SU-DHL-6 (cell line): ENCODE measurements at regions not wholly inside any gene's neighbourhood (a gene's known extent, or its start where the extent isn't known, plus 50 kb on each side); places are given as distances from the start of the nearest gene placed in this dataset.

Source experiments
- H2AFZ ChIP-seq: fragments of 200-600 bp; sonication (generic); 2 replicates; pipeline ENCODE4 v1.6.1; 2014; ENCODE audit warnings: low read depth, mild to moderate bottlenecking, moderate library complexity, mixed read lengths, antibody characterized with exemption, low read length; ENCODE audit not compliant: severe bottlenecking
- H3F3A ChIP-seq: fragments of 200-600 bp; shearing (Covaris generic); 2 replicates; pipeline ENCODE4 v1.6.0; 2016; ENCODE audit warnings: antibody characterized with exemption, mild to moderate bottlenecking; ENCODE audit not compliant: insufficient read depth
- H3K27ac ChIP-seq: fragments of 200-600 bp; sonication (generic); 2 replicates; pipeline ENCODE4 v1.5.1; 2016; ENCODE audit warnings: low read depth, mild to moderate bottlenecking, low read length, moderate library complexity, mixed read lengths
- H3K27me3 ChIP-seq: fragments of 200-600 bp; sonication (generic), shearing (Covaris generic); 2 replicates; pipeline ENCODE4 v1.6.0; 2014; ENCODE audit warnings: mild to moderate bottlenecking, low read length
- H3K36me3 ChIP-seq: fragments of 200-600 bp; sonication (generic); 2 replicates; pipeline ENCODE4 v1.6.1; 2014; ENCODE audit warnings: mild to moderate bottlenecking, low read length, mixed read lengths
- H3K4me2 ChIP-seq: fragments of 300-600, 200-600 bp; shearing (Covaris generic), sonication (generic); 2 replicates; pipeline ENCODE4 v1.6.0; 2014; ENCODE audit warnings: low read length, low read depth, mild to moderate bottlenecking; ENCODE audit not compliant: poor library complexity, severe bottlenecking
- H3K4me3 ChIP-seq: fragments of 200-600 bp; sonication (generic); 2 replicates; pipeline ENCODE4 v1.5.1; 2014; ENCODE audit warnings: antibody characterized with exemption, low read length, mild to moderate bottlenecking, mixed read lengths; ENCODE audit not compliant: insufficient read depth, poor library complexity, severe bottlenecking
- H3K79me2 ChIP-seq: fragments of 200-600 bp; sonication (generic); 2 replicates; pipeline ENCODE4 v1.6.1; 2014; ENCODE audit warnings: mild to moderate bottlenecking, low read length, moderate library complexity; ENCODE audit not compliant: insufficient read depth
- H3K9ac ChIP-seq: fragments of 200-600 bp; sonication (generic); 2 replicates; pipeline ENCODE4 v1.7.0; 2014; ENCODE audit warnings: mild to moderate bottlenecking, low read length
- H3K9me2 ChIP-seq: fragments of 200-600 bp; sonication (generic); replicated peaks from 2 replicates; pipeline ENCODE4 v1.6.1; 2014; ENCODE audit warnings: low read length; ENCODE audit not compliant: insufficient read depth
- H3K9me3 ChIP-seq: fragments of 200-600 bp; sonication (generic); 2 replicates; pipeline ENCODE4 v1.6.1; 2014; ENCODE audit warnings: low read length, mixed read lengths; ENCODE audit not compliant: insufficient read depth
- H4K20me1 ChIP-seq: fragments of 200-600 bp; sonication (generic); 2 replicates; pipeline ENCODE4 v1.6.1; 2014; ENCODE audit warnings: low read depth, mild to moderate bottlenecking, antibody characterized with exemption, low read length, moderate library complexity, mixed read lengths
- EZH2phosphoT487 ChIP-seq: fragments of 200-600 bp; sonication (generic), shearing (Covaris generic); conservative IDR thresholded peaks from 2 replicates; pipeline ENCODE4 v1.6.1; 2018; ENCODE audit warnings: mild to moderate bottlenecking, antibody characterized with exemption, low read length, moderate library complexity, mixed read lengths
- TF ChIP-seq, protein P1 (sequence below): fragments of 200-600 bp; sonication (generic); IDR thresholded peaks from one replicate; pipeline ENCODE4 v1.5.1; 2017; ENCODE audit warnings: antibody characterized with exemption, mild to moderate bottlenecking, low read length, moderate library complexity; ENCODE audit not compliant: insufficient read depth, poor library complexity, severe bottlenecking

DNA sequence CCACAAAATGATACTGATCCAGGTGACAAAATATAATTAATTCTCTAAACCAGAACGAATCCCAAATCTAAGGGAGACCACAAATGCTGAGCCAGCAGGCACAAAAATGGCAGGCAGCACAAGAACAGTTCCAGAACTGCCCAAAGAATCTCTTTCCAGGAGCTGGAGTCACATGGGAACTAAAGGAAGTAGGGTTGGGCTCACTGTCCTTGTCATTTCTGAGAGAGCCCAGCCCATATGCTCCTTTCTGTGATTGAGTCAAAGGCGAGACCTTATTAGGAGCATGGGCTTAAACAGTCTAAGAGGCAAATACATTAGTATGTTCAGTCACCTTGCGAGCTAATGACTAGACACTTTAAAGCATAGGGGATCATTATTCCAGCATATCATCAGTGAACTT lies 327.6 kb upstream of the ARID1B start:
- no peak overlapping the region for H3K4me3 ChIP-seq
- H3K9me2 ChIP-seq: no peaks in the 10 kb centered on the region
- no peaks in the 10 kb centered on the region for H3K79me2 ChIP-seq
- H3K9ac ChIP-seq: no peak overlapping the region
- H3K36me3 ChIP-seq: no peaks in the 10 kb centered on the region
- TF ChIP-seq EZH2phosphoT487: no peak
- TF ChIP-seq, protein P1, sequence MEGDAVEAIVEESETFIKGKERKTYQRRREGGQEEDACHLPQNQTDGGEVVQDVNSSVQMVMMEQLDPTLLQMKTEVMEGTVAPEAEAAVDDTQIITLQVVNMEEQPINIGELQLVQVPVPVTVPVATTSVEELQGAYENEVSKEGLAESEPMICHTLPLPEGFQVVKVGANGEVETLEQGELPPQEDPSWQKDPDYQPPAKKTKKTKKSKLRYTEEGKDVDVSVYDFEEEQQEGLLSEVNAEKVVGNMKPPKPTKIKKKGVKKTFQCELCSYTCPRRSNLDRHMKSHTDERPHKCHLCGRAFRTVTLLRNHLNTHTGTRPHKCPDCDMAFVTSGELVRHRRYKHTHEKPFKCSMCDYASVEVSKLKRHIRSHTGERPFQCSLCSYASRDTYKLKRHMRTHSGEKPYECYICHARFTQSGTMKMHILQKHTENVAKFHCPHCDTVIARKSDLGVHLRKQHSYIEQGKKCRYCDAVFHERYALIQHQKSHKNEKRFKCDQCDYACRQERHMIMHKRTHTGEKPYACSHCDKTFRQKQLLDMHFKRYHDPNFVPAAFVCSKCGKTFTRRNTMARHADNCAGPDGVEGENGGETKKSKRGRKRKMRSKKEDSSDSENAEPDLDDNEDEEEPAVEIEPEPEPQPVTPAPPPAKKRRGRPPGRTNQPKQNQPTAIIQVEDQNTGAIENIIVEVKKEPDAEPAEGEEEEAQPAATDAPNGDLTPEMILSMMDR: no peak
- no peak overlapping the region for H2AFZ ChIP-seq
- no peak overlapping the region for H3K27ac ChIP-seq
- no peaks in the 10 kb centered on the region for H3K9me3 ChIP-seq
- no peaks in the 10 kb centered on the region for H3F3A ChIP-seq
- H3K27me3 ChIP-seq: no peaks in the 10 kb centered on the region
- H4K20me1 ChIP-seq: no peaks in the 10 kb centered on the region
- no peak overlapping the region for H3K4me2 ChIP-seq

DNA sequence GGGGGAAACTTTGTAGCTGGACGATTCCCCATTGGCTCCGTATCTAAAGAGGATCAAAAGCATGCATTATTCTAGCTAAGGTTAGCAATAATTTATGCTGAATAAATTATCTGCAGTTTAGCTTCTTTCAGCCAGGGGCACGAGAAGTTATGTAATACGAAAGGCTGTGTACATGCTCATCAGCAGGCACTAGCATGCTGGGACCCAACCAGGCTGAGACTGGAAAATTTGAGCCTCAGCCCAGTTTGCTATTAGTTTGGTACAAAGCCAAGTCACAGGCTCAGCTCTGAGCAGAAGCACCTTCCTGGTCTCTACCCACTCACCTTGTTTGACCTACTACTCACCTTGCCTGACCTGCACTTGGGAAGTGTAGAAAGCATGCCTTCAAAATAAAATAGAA lies 328.1 kb upstream of the ARID1B start:
- no peaks in the 10 kb centered on the region for H3K79me2 ChIP-seq
- no peak for TF ChIP-seq EZH2phosphoT487
- TF ChIP-seq, protein P1: no peak

DNA sequence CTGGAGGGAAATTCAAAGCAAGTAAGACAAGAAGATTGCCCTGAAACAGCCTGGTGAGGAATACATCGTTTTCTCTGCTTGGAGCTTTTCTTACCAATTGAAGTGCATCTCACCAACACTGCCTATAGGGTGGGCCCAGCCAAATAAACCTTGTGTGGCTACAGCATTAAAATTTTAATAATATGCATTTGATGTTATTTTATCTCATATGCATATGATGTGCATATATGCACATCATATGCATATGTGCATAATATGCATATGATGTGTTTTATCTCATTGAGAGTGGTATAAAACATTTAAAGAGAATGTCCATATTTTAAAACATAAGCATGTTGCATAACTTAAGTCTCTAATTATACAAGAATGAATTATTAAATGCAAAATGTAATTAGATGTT lies 328.6 kb upstream of the ARID1B start:
- H4K20me1 ChIP-seq: no peaks in the 10 kb centered on the region
- no peak overlapping the region for H2AFZ ChIP-seq
- no peak overlapping the region for H3K27ac ChIP-seq
- no peak overlapping the region for H3K4me2 ChIP-seq
- H3K9me2 ChIP-seq: no peaks in the 10 kb centered on the region
- no peaks in the 10 kb centered on the region for H3K27me3 ChIP-seq
- TF ChIP-seq EZH2phosphoT487: no peak
- TF ChIP-seq, protein P1: no peak
- no peaks in the 10 kb centered on the region for H3K9me3 ChIP-seq
- no peaks in the 10 kb centered on the region for H3K36me3 ChIP-seq
- H3K79me2 ChIP-seq: no peaks in the 10 kb centered on the region
- H3K9ac ChIP-seq: no peak overlapping the region
- H3F3A ChIP-seq: no peaks in the 10 kb centered on the region
- no peak overlapping the region for H3K4me3 ChIP-seq

More for the DNA sequence above, 328.1 kb upstream of the ARID1B start:
- no peak overlapping the region for H2AFZ ChIP-seq
- H3K9me3 ChIP-seq: no peaks in the 10 kb centered on the region
- no peak overlapping the region for H3K9ac ChIP-seq
- no peak overlapping the region for H3K27ac ChIP-seq
- H3F3A ChIP-seq: no peaks in the 10 kb centered on the region
- H3K4me3 ChIP-seq: no peak overlapping the region
- no peaks in the 10 kb centered on the region for H3K36me3 ChIP-seq
- no peaks in the 10 kb centered on the region for H4K20me1 ChIP-seq
- no peaks in the 10 kb centered on the region for H3K9me2 ChIP-seq
- H3K4me2 ChIP-seq: no peak overlapping the region
- no peaks in the 10 kb centered on the region for H3K27me3 ChIP-seq
